SHP77 treated with DMSO at 0.1 percent for 48 hours (cell line): ENCODE measurements at regions not wholly inside any gene's neighbourhood (a gene's known extent, or its start where the extent isn't known, plus 50 kb on each side); places are given as distances from the start of the nearest gene placed in this dataset.
A peak's percentile ranks its signal among the peaks of the same experiment; 100 is the strongest.

Source experiments
- DNase-seq: peaks from one replicate; lab custom pipeline; 2025; lab: John Stamatoyannopoulos, UW

GRCh38 chr15:51156957-51157356 lies 62.3 kb upstream of the TNFAIP8L3 start:
- no peak for DNase-seq

- DNase-seq, result peak; percentile 31
Measured at GRCh38 chr15:51155891-51156290, 61.2 kb upstream of the TNFAIP8L3 start.

- no peak for DNase-seq
Measured at GRCh38 chr15:51155016-51155580, 60.4 kb upstream of the TNFAIP8L3 start.
